HG03575 (cell line): ENCODE measurements at regions not wholly inside any gene's neighbourhood (a gene's known extent, or its start where the extent isn't known, plus 50 kb on each side); places are given as distances from the start of the nearest gene placed in this dataset.

Experiments used
- ATAC-seq: cut with Tn5 transposase; IDR thresholded peaks from one replicate; pipeline ENCODE4 v1.9.1; 2021; ENCODE audit not compliant: unreplicated experiment, insufficient number of reproducible peaks, low FRiP score; ENCODE audit errors: extremely low read depth

DNA sequence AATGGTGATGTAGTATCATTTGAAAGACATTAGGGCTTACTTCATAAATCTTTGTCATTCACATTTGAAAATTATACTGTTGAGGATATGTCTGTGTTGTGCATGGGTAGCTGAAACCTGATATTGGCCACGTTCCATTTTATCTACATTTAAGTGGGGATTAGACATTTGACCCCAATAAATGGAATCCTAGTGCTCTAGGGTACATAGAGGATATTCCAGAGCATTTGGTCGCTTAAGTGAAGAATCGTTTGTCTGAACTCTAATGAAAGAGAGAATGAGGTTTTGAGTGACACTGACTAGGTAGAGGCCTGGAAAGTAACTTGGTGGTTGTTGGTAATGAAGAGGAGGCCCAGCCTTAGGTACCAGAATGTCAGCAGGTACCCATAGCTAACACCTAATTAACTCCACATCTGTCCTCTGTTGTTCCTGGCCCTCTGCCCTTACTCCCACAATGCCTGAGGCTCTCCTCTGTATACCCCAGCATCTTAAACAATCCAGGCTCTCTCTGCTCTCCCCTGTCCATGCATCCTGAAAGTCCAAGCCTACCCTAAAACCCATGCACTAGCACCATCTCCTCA lies 299.5 kb upstream of the KLF3 start:
- ATAC-seq, result no peak

DNA sequence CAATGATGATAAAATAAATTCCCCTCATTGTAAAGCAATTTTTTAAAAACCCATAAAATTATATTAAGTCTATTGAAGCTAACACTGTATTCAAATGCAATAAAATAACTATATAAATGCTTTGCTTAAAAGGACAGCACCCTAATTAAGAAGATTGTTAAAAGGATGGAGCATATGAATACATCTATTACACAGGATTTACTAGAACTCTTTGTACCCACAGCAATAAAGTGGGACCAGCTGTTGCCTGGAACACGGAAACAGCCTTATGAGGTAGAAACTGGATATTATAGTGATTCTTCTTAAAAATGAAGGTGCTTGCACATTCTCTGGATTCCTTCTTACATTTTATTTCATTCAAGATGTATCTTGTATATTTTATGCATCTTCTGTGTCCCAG lies 298.7 kb upstream of the KLF3 start:
- no peak for ATAC-seq

DNA sequence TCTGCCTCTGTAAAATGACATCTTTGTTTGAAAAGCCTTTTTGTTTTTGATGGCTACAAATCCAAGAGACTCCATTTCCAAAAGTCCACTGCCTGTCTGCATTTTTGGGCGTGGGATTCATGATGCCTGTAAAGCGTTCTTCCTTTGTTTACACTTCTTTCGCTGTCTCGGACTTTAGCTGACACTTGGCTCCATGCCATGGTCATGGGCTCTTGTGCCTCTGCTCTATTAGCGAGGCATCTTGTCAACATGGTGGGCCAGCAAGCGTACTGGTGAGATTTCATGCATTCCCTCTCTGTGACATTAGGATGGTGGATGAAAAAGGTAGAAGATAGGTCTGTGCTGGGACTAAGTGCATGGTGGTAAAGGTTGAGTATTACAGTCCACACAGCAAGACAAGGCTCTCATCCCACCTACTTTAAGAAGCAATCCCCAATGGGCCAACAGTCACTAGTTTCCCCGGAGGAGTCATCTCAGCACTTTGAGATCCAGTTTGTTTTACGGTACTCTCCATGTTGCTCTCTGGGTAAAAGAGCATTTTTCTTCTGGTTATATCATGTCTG lies 298.2 kb upstream of the KLF3 start:
- ATAC-seq, result no peak

DNA sequence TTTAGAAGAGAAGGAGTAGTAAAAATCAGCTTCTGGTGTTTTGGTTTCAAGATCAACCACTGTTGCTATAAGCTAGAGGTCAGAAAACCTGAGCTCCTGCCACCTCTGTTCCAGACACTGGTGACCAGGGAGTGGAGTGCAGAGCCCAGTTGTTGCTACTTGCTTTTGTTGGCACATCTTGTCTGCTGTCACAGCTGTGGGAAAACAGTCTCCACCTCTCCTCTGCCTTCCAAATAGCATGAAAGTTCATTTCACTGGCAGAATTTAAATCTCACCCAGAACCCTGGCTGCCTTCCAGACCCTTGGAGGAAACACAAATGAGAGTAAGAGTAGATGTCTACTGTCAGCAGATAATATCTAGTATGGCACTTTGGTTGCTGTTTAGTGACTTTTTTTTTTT lies 297.5 kb upstream of the KLF3 start:
- no peak for ATAC-seq

DNA sequence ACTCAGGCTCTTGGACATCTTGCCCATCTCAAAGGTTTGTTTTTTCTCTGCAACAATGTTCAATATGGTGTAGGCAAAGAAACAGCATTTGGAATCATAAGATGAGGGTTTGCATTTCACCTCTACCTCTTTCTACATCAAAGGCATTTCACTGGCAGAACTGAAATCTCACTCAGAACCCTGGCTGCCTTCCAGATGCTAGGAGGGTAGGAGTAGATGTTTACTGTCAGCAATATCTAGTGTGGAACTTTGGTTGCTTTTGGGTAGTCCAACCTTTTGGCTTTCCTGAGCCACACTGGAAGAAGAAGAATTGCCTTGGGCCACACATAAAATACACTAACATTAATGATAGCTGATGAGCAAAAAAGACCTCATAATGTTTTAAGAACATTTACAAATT lies 297.0 kb upstream of the KLF3 start:
- ATAC-seq, result no peak

DNA sequence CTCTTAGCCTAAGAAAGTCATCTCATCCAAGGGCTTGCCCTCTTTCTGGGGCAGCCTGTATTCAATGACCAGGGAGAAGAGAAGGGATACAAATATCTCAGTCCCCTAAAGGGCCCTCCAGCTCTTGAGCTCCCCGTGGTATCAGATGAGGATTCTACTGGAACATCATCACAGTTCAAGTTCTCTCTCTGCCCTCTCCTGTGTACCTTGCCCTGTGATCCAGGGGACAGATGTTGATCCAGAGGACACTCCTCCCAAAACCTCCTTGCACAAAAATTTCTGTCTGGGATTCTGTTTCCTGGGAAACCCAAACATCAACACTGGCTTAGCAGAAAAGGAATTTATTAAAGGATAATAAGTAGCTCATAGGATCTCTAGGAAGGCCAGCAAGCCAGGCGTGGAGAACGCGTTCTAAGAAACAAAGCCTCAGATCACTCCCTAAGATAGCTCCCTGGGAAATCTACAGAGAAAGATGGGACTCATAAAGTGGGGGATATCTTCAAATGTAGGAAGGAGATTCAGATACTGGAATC lies 296.3 kb upstream of the KLF3 start:
- ATAC-seq, result no peak

DNA sequence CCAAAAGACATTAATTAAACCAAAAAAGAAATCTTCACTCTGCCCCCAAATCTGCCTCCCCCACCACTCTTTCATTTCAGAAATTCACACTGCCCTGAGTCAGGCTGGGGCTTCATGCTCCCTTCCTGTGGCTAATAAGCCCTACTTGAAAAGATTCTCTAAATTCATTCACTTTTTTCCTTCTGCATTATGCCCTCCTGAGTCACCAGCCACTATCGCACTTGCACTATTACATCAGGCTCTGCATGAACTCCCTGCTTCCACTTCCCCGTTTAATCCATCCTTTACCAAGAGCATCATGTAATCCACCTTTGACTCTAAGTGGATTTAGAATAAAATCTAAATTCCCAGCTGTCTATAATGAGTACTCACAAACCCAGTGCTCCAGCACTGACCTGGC lies 295.4 kb upstream of the KLF3 start:
- no peak for ATAC-seq

DNA sequence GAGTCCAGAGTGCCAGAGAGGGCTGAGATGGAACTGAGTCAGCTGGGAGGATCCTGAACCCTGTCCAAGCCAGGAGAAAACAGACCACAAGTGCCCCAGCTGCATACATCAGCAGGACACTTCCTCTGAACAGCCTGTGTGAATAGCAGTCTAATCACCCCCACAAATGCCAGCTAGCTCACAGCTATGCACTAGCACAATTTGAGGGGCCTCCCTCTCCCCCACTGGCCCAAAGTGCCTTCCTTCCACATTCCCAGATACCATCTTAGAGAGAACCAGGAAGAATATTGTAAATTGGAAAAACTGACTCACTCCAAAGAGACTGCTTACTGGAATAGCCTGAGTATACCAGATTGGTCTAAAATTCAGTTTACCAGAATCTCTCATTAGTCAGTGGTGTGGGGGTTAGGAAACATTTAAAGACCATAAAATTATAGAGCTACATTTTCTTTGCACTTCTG lies 292.6 kb upstream of the KLF3 start:
- ATAC-seq, result no peak

DNA sequence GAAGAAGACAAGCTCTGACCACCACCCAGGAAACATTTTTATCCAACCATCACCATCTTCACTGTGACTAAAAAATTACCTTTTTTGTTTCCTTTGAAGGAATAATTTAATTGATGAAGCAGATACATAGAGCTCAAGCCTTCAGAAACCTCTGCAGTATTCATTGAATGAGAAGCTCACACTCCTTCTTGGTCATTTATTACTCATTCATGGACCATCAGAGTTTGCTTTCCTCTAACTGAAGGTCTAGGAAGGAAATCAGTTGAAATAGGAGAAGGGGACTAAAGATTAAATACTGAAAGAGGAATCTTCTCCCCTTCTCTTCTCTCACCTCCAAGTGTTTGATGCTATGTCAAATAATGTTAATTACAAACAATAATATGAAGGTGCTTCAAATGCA lies 290.6 kb upstream of the KLF3 start:
- no peak for ATAC-seq

DNA sequence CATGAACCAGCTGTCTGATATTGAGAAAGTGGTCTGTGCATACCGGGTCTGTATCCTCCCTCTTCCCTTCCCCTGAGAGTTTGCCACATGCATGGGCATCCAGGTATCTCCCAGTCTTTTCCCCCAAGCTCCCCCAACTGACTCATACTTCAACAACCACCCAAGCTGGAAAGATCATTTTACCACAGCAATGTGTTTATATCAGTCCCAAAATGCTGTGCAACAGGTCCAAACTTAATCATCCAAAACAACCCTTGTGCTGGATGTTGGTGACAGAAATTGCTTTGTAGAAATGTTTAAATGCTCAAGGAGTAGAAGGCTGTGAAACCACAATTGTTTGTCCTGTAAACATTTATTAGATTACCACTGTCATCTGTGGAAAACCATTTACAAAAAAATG lies 286.8 kb upstream of the KLF3 start:
- no peak for ATAC-seq

DNA sequence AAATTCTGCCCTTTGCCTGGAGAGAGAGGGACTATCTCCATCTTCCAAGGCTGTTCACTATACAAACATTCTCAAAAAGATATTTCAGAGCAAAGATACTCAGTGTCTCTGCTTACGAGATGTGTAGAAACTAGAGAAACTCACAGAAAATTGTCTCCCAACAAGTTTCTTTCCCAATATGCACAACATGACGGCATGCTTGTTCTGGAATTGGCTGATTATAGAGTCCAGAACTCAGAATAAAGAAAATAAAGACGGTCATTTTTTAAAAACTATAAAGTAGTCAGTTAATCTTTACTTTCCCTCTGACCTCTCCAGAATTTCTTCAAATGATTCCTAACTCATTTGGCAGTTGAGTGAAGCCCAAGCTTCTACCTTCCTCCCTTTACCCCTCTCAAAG lies 285.5 kb upstream of the KLF3 start:
- no peak for ATAC-seq

DNA sequence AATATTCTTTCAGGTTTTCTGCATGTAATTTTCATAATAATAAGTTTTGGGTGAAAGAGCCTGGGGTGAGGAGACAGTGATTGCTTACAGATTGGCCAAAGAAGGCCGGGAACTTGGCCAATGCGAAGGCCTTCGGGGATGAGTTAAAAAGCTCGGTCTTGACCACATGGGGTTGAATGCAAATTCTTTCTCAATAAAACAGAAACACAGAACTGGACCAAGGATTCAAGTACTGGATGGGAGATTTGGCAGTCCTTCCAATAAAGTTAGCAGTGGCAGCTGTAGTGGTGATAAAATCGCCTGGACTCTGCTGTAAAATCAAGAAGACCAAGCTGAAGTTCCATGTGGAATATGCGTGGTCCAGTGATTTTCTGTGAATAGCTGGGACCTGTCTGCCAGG lies 282.2 kb upstream of the KLF3 start:
- ATAC-seq, result no peak

DNA sequence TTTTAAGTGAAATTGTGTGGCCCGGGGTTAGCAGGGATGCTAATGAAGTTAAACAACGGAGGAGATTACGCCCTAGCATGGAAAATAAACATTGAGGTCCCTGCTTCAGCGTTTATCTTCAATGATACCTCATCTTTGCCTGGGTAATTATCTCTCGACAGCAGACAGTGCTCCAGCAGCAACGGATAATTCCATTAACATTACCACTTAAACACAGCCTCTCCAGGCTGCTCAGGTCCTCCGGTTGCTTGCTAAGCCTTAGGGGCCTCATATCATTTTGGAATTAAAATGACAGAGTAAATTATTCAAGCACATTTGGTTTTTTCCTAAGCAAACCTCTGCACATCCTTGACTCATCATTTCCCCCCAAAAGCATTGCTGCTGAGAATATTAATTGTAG lies 281.5 kb upstream of the KLF3 start:
- no peak for ATAC-seq

DNA sequence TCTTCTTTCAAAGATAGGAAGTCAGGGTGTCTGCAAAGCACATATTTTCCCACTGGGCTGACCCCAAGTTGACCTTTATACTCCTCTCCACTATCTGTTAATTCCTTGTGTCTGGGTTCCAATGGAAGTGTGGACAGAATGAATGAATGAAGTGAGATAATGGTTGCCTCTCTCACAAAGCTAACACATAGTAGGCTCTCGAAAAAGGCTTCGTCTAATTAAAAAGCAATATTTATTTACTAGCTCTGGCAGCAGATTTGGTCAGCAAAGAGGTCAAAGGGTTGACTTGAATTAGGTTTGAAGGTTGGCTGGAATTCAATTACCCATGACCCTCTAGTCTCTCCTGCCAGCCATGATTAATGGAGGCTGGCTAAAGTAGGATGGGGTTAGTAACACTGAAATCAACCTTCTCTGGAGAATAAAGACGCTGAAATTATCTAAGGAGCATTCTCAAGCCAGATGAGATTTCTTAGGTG lies 280.3 kb upstream of the KLF3 start:
- no peak for ATAC-seq

DNA sequence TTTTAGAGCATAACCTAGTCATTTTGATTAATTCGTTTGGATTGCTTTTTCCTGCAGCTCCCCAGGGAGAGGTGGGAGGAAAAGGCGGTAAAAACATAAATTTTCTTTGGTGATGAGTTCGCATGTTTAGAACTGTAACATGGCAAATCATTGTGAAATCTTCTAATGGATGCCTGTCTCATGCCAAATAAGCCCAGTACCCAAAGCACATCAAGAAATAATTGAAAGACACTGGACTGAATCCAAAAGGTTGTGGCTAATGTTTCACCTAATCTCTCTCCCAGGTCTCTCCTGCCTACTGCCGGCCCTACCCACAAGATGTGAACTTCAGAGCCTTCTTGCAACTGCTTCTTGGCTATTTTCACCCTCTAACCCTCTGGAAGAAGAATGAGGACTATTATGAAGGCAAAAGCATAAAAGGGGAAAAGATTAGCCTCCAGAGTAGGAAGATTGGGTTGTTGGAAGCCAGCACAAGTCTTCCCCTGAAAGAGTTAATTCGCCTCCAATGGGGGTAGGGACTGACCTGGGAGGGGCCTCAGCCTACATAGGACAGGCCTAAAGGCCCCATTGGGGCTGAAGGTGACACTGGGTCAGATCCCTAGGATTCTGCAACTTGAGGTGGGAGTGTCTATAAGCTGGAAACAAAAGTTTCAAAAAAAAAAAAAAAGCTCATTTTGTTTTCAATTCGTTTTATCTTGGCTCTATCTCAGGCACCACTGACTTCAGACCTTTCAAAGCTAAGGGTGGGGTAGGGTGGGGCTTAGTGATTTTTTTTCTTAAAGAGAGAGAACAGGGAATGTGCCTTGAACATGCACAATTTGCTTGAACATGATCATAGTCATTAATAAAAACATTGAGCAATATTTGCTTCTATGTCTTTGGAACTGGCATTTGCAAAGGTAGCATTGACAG lies 278.6 kb upstream of the KLF3 start:
- no peak for ATAC-seq

DNA sequence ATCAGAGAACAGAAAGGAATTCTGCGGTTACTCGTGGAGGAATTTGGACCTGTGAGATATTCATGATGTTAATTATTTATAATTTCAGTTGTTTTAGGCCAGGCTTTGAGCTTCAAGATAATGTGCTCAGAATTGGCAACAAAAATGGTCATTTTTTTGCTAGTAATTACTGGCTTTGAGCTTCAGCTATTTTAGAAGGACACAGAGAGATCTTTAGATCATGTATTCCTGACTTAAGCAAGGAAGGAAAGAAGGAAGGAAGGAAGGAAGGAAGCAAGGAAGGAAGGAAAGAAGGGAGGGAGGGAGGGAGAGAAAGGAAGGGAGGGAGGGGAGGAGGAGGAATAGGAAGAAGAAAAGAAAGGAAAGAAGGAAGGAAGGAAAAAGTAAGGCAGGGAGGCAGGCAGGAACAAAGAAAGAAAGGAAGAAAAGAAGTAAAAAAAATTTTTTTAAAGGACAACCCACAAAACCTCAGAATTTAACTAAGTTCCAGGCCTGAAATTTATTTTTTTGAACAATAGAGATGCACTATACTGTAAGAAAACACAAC lies 277.9 kb upstream of the KLF3 start:
- ATAC-seq, result no peak

DNA sequence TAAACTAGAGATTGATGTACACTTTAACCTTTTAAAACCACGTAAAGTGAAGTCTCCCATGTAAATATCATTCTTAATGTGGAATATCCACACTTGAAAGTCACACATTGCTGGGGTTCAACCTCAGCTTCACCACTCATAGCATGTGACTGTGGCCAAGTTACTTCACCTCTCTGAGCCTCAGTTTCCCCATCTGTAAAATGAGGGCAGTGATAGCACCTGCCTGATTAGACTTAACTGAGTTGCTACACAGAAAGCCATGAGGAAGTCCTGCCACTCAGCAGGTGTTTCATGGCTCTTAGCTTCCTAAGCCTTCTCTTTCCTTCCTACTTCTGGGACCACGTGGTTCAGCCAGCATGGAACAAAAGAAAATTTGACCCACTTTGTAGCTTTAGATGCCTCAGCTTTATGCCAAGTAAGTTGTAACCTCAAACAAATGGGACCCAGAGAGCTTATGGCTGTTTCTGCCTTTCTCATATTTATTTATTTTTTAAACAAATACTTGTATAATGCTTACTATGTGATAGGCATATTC lies 277.3 kb upstream of the KLF3 start:
- ATAC-seq, result no peak

DNA sequence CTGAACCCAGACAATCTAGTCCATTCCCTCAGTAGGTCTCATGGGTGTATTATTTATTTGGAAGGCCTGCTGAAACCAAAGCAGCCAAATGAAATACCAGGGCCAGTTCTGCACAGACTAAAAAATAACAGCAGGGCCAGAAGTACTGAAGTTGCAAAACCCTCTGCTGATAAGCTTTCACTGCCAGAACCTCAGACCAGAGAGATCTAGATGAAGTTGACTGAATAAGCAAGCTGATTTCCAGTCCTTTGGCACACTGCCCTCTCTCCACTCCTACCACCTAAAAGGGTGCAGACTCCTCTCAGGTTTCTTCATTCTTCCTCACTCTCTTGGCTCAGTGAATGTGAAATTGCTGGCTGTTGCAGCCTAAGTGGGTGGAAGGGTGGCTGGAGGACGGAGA lies 276.7 kb upstream of the KLF3 start:
- ATAC-seq, result no peak

DNA sequence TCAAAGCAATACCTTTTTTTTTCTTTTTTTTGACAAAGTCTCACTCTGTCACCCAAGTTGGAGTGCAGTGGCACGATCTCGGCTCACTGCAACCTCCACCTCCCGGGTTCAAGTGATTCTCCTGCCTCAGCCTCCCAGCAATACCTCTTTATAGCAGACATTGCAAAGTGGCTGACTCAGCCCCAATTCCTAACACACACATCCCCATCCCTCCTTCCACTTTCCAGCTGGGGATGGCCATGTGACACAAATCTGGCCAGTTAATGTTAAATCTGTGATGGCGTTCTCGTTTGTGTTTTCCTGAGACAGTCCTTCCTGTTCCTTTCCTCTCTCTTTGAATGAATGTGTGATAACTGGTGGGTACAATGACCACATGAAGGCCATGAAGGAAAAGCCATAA lies 276.2 kb upstream of the KLF3 start:
- ATAC-seq, result no peak
